CD4-positive, alpha-beta memory T cell (primary cell): ENCODE measurements at regions not wholly inside any gene's neighbourhood (a gene's known extent, or its start where the extent isn't known, plus 50 kb on each side); places are given as distances from the start of the nearest gene placed in this dataset.

Experiments
- CTCF ChIA-PET: fragments of 350-600 bp; sonication (Branson Sonifier 250); formaldehyde crosslinking; loops from one replicate; lab custom pipeline; 2021; ENCODE audit warnings: inconsistent platforms; ENCODE audit not compliant: partially characterized antibody; lab: Charles Lee
- POLR2A ChIA-PET: fragments of 350-600 bp; sonication (Branson Sonifier 250); formaldehyde crosslinking; loops from one replicate; lab custom pipeline; 2021; ENCODE audit not compliant: partially characterized antibody; lab: Charles Lee
- DNase-seq, 5 donors: peaks; one replicate each; pipeline versions ENCODE4 v3.0.0 to v3.0.0-alpha.2; 2020 to 2022; ENCODE audit warnings: mixed read lengths in 1 of 5
- H3K27ac ChIP-seq: one replicate; pipeline ENCODE4 v1.7.0; 2013; ENCODE audit warnings: low read depth, low read length
- H3K27me3 ChIP-seq: 2 replicates; pipeline ENCODE4 v1.7.0; 2013; ENCODE audit warnings: mild to moderate bottlenecking, low read length, moderate library complexity; ENCODE audit not compliant: insufficient read depth
- H3K36me3 ChIP-seq: 2 replicates; pipeline ENCODE4 v1.7.0; 2013; ENCODE audit warnings: mild to moderate bottlenecking, low read length, moderate library complexity; ENCODE audit not compliant: insufficient read depth
- H3K4me1 ChIP-seq: 2 replicates; pipeline ENCODE4 v1.7.0; 2013; ENCODE audit warnings: mild to moderate bottlenecking, low read length, moderate library complexity; ENCODE audit not compliant: insufficient read depth
- H3K4me3 ChIP-seq, 2 donors: one replicate each; pipeline ENCODE4 v1.7.0; 2013; ENCODE audit warnings: low read length in 2 of 2, mild to moderate bottlenecking in 1 of 2
- H3K9me3 ChIP-seq, 2 donors: one replicate each; pipeline ENCODE4 v1.7.0; 2013; ENCODE audit warnings: low read length in 2 of 2, control low read depth in 1 of 2; ENCODE audit not compliant: control insufficient read depth in 1 of 2
- H3K27ac Mint-ChIP-seq, 7 donors: one replicate each; pipeline ENCODE4 v1.8.0; 2020 to 2021; ENCODE audit warnings: mixed read lengths in 7 of 7, mild to moderate bottlenecking in 6 of 7, inconsistent platforms in 3 of 7, moderate library complexity in 3 of 7
- H3K27me3 Mint-ChIP-seq, 2 donors: one replicate each; pipeline ENCODE4 v1.8.0; 2020 to 2021; ENCODE audit warnings: mixed read lengths in 2 of 2
- H3K36me3 Mint-ChIP-seq, 2 donors: one replicate each; pipeline ENCODE4 v1.8.0; 2020 to 2021; ENCODE audit warnings: mixed read lengths in 2 of 2, inconsistent platforms in 1 of 2, mild to moderate bottlenecking in 1 of 2
- H3K4me1 Mint-ChIP-seq, 4 donors: one replicate each; pipeline ENCODE4 v1.8.0; 2020 to 2021; ENCODE audit warnings: mixed read lengths in 4 of 4, mild to moderate bottlenecking in 1 of 4
- H3K4me3 Mint-ChIP-seq, 8 donors: one replicate each; pipeline ENCODE4 v1.8.0; 2020 to 2021; ENCODE audit warnings: mixed read lengths in 8 of 8, mild to moderate bottlenecking in 7 of 8, moderate library complexity in 6 of 8, inconsistent platforms in 3 of 8
- H3K9me3 Mint-ChIP-seq, 8 donors: one replicate each; pipeline ENCODE4 v1.8.0; 2020 to 2021; ENCODE audit warnings: mixed read lengths in 8 of 8, mild to moderate bottlenecking in 5 of 8, inconsistent platforms in 3 of 8, moderate library complexity in 1 of 8
- intact Hi-C: fragments of 100-400 bp; cut with micrococcal nuclease; formaldehyde crosslinking; loops from one replicate; pipeline ENCODE4 v1.15.1; 2023

DNA sequence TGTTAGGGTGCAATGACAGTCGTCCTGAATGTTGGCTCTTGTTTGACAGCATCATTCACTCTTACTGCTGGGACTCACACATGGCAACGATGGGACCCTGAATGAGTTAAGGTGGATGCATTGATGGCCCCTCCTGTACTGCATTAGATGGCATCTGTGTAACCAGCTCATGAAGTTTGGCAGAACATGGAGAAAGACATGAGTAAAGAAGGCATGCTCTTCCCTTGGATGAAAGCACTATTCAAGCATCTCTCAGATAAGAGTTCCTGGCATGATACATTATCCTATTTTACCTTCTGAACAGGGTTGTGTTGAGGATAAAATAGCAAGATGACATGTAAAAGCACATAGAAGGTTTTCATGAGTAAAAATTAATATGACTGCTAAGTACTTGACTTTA, 142.2 kb upstream of the GAS1 start:
- Mint-ChIP-seq H3K4me1 (no peaks in the 10 kb centered on the region), H3K27ac (no peak overlapping the region), H3K36me3 (no peaks in the 10 kb centered on the region), H3K27me3 (peaks cover 1 to 3% of the 10 kb centered on the region in 2 donors), H3K4me3 (no peak overlapping the region), H3K9me3 (peaks cover 0 to 5% (median under 1%) of the 10 kb centered on the region in 8 donors)
- intact Hi-C loops: no loop called here
- no peak overlapping the region for H3K4me3 ChIP-seq
- no peaks in the 10 kb centered on the region for H3K9me3 ChIP-seq
- H3K4me1 ChIP-seq: no peaks in the 10 kb centered on the region
- no peak for DNase-seq
- no peaks in the 10 kb centered on the region for H3K27me3 ChIP-seq
- no peaks in the 10 kb centered on the region for H3K36me3 ChIP-seq
- POLR2A ChIA-PET: no interaction called here
- H3K27ac ChIP-seq: no peak overlapping the region
- CTCF ChIA-PET: no interaction called here

DNA sequence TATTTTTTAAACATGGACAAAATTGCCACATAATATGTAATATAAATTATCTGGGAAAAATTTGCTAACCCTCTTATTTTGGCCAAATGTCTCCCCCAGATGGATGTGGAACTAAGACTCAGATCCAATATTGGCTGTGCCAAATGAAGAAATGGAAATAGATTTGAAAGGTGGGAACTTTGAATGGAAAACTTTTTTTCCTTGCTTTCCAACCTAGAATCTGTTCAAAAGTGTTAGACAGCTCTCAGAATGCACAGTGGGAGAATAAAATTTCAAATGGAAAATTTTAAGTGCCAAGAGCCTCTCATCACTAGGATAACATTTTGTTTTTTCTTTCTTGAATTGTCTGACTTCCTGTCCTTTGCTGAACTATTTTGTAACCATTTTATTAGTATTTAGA, 142.6 kb upstream of the GAS1 start:
- H3K27me3 ChIP-seq: no peaks in the 10 kb centered on the region
- no peaks in the 10 kb centered on the region for H3K4me1 Mint-ChIP-seq
- no peak for DNase-seq
- no peak overlapping the region for H3K4me3 Mint-ChIP-seq
- H3K9me3 Mint-ChIP-seq: peaks cover 0 to 5% (median under 1%) of the 10 kb centered on the region in 8 donors
- no peak overlapping the region for H3K27ac ChIP-seq
- intact Hi-C loops: no loop called here
- no peaks in the 10 kb centered on the region for H3K9me3 ChIP-seq
- peaks cover 1 to 3% of the 10 kb centered on the region in 2 donors for H3K27me3 Mint-ChIP-seq
- H3K4me1 ChIP-seq: no peaks in the 10 kb centered on the region
- ChIA-PET CTCF (no interaction called here), POLR2A (no interaction called here)
- no peaks in the 10 kb centered on the region for H3K36me3 ChIP-seq
- H3K27ac Mint-ChIP-seq: no peak overlapping the region
- no peaks in the 10 kb centered on the region for H3K36me3 Mint-ChIP-seq
- H3K4me3 ChIP-seq: no peak overlapping the region

DNA sequence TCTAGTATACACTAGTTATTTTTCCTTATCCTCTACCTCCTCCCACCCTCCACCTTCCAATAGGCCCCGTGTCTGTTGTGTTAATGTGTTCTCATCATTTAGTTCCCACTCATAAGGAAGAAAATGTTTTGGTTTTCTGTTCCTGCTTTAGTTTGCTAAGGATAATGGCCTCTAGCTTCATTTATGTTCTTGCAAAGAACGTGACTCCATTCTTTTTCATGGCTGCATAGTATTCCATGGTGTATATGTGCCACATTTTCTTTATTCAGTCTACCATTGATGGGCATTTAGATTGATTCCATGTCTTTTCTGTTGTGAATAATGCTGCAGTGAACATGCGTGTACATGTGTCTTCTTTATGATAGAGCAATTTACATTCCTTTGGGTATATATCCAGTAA, 146.5 kb upstream of the GAS1 start:
- peaks cover 0 to 4% (median 0%) of the 10 kb centered on the region in 8 donors for H3K9me3 Mint-ChIP-seq
- no peaks in the 10 kb centered on the region for H3K36me3 Mint-ChIP-seq
- no peaks in the 10 kb centered on the region for H3K4me1 Mint-ChIP-seq

DNA sequence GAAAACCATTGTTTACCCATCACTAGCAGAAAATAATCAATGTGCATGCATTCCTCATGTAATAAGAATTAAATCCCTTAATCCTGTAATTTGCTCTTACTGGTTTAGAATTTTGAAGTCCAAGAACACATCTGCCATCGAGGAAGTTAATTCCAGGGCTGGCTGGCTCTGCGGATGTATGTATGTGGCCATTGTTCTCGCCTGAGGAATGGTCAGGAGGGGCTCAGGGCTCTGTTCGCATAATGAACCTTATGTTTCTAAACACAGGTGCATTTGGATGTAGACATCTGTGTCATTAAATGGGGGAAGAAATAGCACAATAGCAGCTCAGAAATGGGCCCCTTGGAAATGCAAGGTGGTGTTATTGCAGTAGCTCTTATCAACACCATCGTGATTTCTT, 148.6 kb upstream of the GAS1 start:
- no peaks in the 10 kb centered on the region for H3K4me1 ChIP-seq
- Mint-ChIP-seq H3K36me3 (no peaks in the 10 kb centered on the region), H3K9me3 (peaks cover 0 to 4% (median 0%) of the 10 kb centered on the region in 8 donors)

More for the DNA sequence above, 146.5 kb upstream of the GAS1 start:
- Histone ChIP-seq H3K9me3 (no peaks in the 10 kb centered on the region), H3K4me1 (no peaks in the 10 kb centered on the region), H3K27ac (no peak overlapping the region), H3K4me3 (no peak overlapping the region), H3K36me3 (no peaks in the 10 kb centered on the region), H3K27me3 (no peaks in the 10 kb centered on the region)
- H3K4me3 Mint-ChIP-seq: no peak overlapping the region
- POLR2A ChIA-PET: no interaction called here
- intact Hi-C loops: no loop called here
- no peak for DNase-seq
- H3K27ac Mint-ChIP-seq: no peak overlapping the region
- CTCF ChIA-PET: no interaction called here
- H3K27me3 Mint-ChIP-seq: peaks cover 0 to 1% of the 10 kb centered on the region in 2 donors

DNA sequence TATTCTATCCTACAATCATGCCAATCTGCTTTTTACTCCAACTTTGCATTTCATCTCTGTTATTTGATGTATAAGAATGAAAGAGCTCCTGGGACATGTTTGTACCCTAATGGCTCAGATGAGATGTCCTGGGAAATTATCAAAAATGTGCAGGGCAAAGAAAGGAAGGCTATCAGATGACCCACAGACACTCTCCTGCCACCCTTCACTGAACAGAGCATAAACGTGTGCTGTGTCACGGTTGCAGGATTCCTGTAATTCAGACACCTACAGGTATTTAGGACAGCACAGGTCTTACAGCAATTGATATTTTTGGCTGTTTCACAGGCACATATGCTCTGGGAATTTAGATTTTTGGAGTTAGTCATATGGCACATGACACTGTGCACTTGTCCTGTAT, 149.2 kb upstream of the GAS1 start:
- Histone ChIP-seq H3K27me3 (no peaks in the 10 kb centered on the region), H3K9me3 (no peaks in the 10 kb centered on the region), H3K4me3 (no peak overlapping the region), H3K27ac (no peak overlapping the region), H3K36me3 (no peaks in the 10 kb centered on the region), H3K4me1 (no peaks in the 10 kb centered on the region)
- Mint-ChIP-seq H3K27ac (no peak overlapping the region), H3K36me3 (no peaks in the 10 kb centered on the region), H3K4me1 (no peaks in the 10 kb centered on the region), H3K4me3 (no peak overlapping the region), H3K27me3 (peaks cover 0 to 1% of the 10 kb centered on the region in 2 donors), H3K9me3 (peaks cover 0 to 4% (median 0%) of the 10 kb centered on the region in 8 donors)
- no peak for DNase-seq
- intact Hi-C loops: no loop called here
- ChIA-PET CTCF (no interaction called here), POLR2A (no interaction called here)

More for the DNA sequence above, 148.6 kb upstream of the GAS1 start:
- Histone ChIP-seq H3K9me3 (no peaks in the 10 kb centered on the region), H3K27me3 (no peaks in the 10 kb centered on the region), H3K27ac (no peak overlapping the region), H3K36me3 (no peaks in the 10 kb centered on the region), H3K4me3 (no peak overlapping the region)
- ChIA-PET POLR2A (no interaction called here), CTCF (no interaction called here)
- no peaks in the 10 kb centered on the region for H3K4me1 Mint-ChIP-seq
- no peak overlapping the region for H3K4me3 Mint-ChIP-seq
- intact Hi-C loops: no loop called here
- H3K27me3 Mint-ChIP-seq: peaks cover 0 to 1% of the 10 kb centered on the region in 2 donors
- no peak for DNase-seq
- no peak overlapping the region for H3K27ac Mint-ChIP-seq

DNA sequence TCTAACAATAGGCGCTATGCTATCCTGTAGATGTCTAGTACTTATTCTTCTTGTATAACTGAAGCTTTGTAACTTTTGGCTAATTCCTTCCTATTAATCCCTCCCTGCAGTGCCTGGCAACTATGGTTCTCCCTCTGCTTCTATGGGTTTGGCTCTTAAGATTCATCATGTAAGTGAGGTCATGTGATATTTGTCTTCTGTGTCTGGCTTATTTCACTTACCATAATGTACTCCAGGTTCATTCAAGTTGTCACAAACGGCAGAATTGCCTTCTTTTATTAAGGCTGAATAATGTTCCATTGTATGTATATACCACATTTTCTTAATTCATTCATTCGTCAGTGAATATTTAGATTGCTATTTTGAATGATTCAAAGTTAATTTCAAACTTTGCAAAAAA, 149.9 kb upstream of the GAS1 start:
- H3K9me3 ChIP-seq: no peaks in the 10 kb centered on the region
- H3K27me3 ChIP-seq: no peaks in the 10 kb centered on the region
- Mint-ChIP-seq H3K9me3 (peaks cover 0 to 4% (median 0%) of the 10 kb centered on the region in 8 donors), H3K27ac (no peak overlapping the region), H3K36me3 (no peaks in the 10 kb centered on the region), H3K27me3 (peaks cover 0 to 1% of the 10 kb centered on the region in 2 donors), H3K4me3 (no peak overlapping the region), H3K4me1 (no peaks in the 10 kb centered on the region)
- ChIA-PET CTCF (interaction anchor here (0.6 kb wide), 1 partner anchor 782 kb away, joined by 3 read pairs; no protein-coding TSS in a partner anchor), POLR2A (no interaction called here)
- no peak for DNase-seq
- H3K27ac ChIP-seq: no peak overlapping the region
- intact Hi-C loops: no loop called here
- no peaks in the 10 kb centered on the region for H3K4me1 ChIP-seq
- no peak overlapping the region for H3K4me3 ChIP-seq
- no peaks in the 10 kb centered on the region for H3K36me3 ChIP-seq

DNA sequence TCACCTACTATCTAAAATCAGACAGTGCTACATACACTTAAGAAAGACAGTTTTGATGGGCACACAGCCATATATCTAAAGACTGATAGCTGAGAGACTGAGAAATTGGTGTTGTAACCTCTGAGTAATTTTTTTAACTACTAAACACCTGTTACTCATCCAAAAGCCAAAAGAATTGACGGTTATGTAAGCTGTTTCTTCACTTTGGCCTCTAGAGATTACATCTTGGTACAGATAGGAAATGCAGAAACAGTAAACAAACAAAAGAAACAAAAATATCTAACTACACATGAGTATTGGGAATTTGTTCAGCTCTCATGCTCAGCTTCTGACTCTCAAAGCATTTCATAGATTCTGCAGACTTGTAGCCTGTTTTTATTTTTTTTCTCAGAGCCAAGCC, 152.1 kb upstream of the GAS1 start:
- no peak for DNase-seq
- Mint-ChIP-seq H3K36me3 (no peaks in the 10 kb centered on the region), H3K4me3 (no peak overlapping the region), H3K9me3 (peaks cover 0 to 5% (median 2%) of the 10 kb centered on the region in 8 donors), H3K4me1 (peaks cover 0 to 1% (median 0%) of the 10 kb centered on the region in 4 donors), H3K27ac (no peak overlapping the region), H3K27me3 (peaks cover 5 to 7% of the 10 kb centered on the region in 2 donors)
- Histone ChIP-seq H3K4me3 (no peak overlapping the region), H3K36me3 (no peaks in the 10 kb centered on the region), H3K27me3 (no peaks in the 10 kb centered on the region), H3K4me1 (no peaks in the 10 kb centered on the region), H3K27ac (no peak overlapping the region), H3K9me3 (no peaks in the 10 kb centered on the region)
- CTCF ChIA-PET: no interaction called here
- POLR2A ChIA-PET: no interaction called here
- intact Hi-C loops: no loop called here

DNA sequence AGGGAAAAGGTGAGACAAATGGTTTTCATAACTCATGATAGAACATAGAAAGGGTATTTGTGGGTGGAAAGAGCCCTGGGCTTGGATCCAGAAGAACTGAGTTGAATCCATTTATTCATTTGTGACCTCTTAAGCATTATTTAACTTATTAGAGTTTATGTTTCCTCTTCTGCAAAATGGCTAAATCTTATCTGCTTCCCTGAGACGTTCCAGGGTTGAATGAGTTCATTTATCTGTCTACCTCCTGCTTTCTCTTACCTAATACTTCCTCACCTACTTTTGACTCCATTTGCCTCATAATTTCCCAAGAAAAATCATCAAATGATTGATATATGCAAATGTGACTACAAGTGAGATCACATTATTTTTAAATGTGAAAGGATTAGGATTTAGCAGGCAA, 152.7 kb upstream of the GAS1 start:
- no peak overlapping the region for H3K4me3 Mint-ChIP-seq
- Histone ChIP-seq H3K9me3 (no peaks in the 10 kb centered on the region), H3K27me3 (no peaks in the 10 kb centered on the region), H3K4me1 (no peaks in the 10 kb centered on the region), H3K4me3 (no peak overlapping the region), H3K36me3 (no peaks in the 10 kb centered on the region), H3K27ac (no peak overlapping the region)
- H3K27ac Mint-ChIP-seq: no peak overlapping the region
- peaks cover 0 to 1% (median 0%) of the 10 kb centered on the region in 4 donors for H3K4me1 Mint-ChIP-seq
- no peak for DNase-seq
- intact Hi-C loops: no loop called here
- ChIA-PET POLR2A (no interaction called here), CTCF (no interaction called here)
- H3K9me3 Mint-ChIP-seq: peaks cover 0 to 5% (median 2%) of the 10 kb centered on the region in 8 donors
- no peaks in the 10 kb centered on the region for H3K36me3 Mint-ChIP-seq
- peaks cover 6 to 7% of the 10 kb centered on the region in 2 donors for H3K27me3 Mint-ChIP-seq
